ENCODE measurements at regions not wholly inside any gene's neighbourhood (a gene's known extent, or its start where the extent isn't known, plus 50 kb on each side); places are given as distances from the start of the nearest gene placed in this dataset.

GRCh38 chr13:103948426-103948825 lies 882.2 kb upstream of the SLC10A2 start:
- no peaks in the 10 kb centered on the region for H3K9me3 ChIP-seq
- no peaks in the 10 kb centered on the region for H3K27me3 ChIP-seq
- TF ChIP-seq CTCF (IDR thresholded peaks at IDR 0.05) (no peak), POLR2AphosphoS5 (IDR thresholded peaks at IDR 0.05; ENCODE audit: insufficient read depth in 1 of 2, low read depth in 1 of 2) (no peak), POLR2A (IDR thresholded peaks at IDR 0.05) (no peak)
- intact Hi-C loops (cut with DNase I), result no loop called here
- no peak overlapping the region for H3K27ac ChIP-seq
- no peaks in the 10 kb centered on the region for H3K4me1 ChIP-seq
- H3K36me3 ChIP-seq, result no peaks in the 10 kb centered on the region
- no peak overlapping the region for H3K4me3 ChIP-seq
- DNase-seq (ENCODE audit: extremely low spot score in 2 of 2), result no peak

GRCh38 chr13:103945836-103946235 lies 879.6 kb upstream of the SLC10A2 start:
- TF ChIP-seq POLR2A (IDR thresholded peaks at IDR 0.05) (no peak), POLR2AphosphoS5 (IDR thresholded peaks at IDR 0.05; ENCODE audit: insufficient read depth in 1 of 2, low read depth in 1 of 2) (no peak), CTCF (IDR thresholded peaks at IDR 0.05) (no peak)

GRCh38 chr13:103941506-103942140 lies 875.4 kb upstream of the SLC10A2 start:
- Histone ChIP-seq H3K36me3 (no peaks in the 10 kb centered on the region), H3K27ac (no peak overlapping the region), H3K9me3 (no peaks in the 10 kb centered on the region), H3K27me3 (no peaks in the 10 kb centered on the region), H3K4me3 (no peak overlapping the region), H3K4me1 (no peaks in the 10 kb centered on the region)
- no peak for DNase-seq (ENCODE audit: extremely low spot score in 2 of 2)
- TF ChIP-seq CTCF (IDR thresholded peaks at IDR 0.05), result no peak
- TF ChIP-seq POLR2AphosphoS5 (IDR thresholded peaks at IDR 0.05; ENCODE audit: insufficient read depth in 1 of 2, low read depth in 1 of 2), result no peak
- TF ChIP-seq POLR2A (IDR thresholded peaks at IDR 0.05), result no peak
- intact Hi-C loops (cut with DNase I), result no loop called here

More at GRCh38 chr13:103945836-103946235, 879.6 kb upstream of the SLC10A2 start:
- no peaks in the 10 kb centered on the region for H3K4me1 ChIP-seq
- H3K9me3 ChIP-seq, result no peaks in the 10 kb centered on the region
- H3K36me3 ChIP-seq, result no peaks in the 10 kb centered on the region
- no peak overlapping the region for H3K4me3 ChIP-seq
- intact Hi-C loops (cut with DNase I), result no loop called here
- no peak for DNase-seq (ENCODE audit: extremely low spot score in 2 of 2)
- H3K27ac ChIP-seq, result no peak overlapping the region
- no peaks in the 10 kb centered on the region for H3K27me3 ChIP-seq

GRCh38 chr13:103935117-103935516 lies 868.9 kb upstream of the SLC10A2 start:
- H3K9me3 ChIP-seq, result no peaks in the 10 kb centered on the region
- no peaks in the 10 kb centered on the region for H3K4me1 ChIP-seq
- no peaks in the 10 kb centered on the region for H3K36me3 ChIP-seq
- no peak for DNase-seq (ENCODE audit: extremely low spot score in 2 of 2)
- H3K4me3 ChIP-seq, result no peak overlapping the region
- intact Hi-C loops (cut with DNase I), result no loop called here
- H3K27ac ChIP-seq, result no peak overlapping the region
- TF ChIP-seq CTCF (IDR thresholded peaks at IDR 0.05) (no peak), POLR2AphosphoS5 (IDR thresholded peaks at IDR 0.05; ENCODE audit: insufficient read depth in 1 of 2, low read depth in 1 of 2) (no peak), POLR2A (IDR thresholded peaks at IDR 0.05) (no peak)
- H3K27me3 ChIP-seq, result no peaks in the 10 kb centered on the region

- Histone ChIP-seq H3K9me3 (no peaks in the 10 kb centered on the region), H3K4me3 (no peak overlapping the region), H3K4me1 (no peaks in the 10 kb centered on the region), H3K36me3 (no peaks in the 10 kb centered on the region), H3K27ac (no peak overlapping the region), H3K27me3 (no peaks in the 10 kb centered on the region)
- no peak for DNase-seq (ENCODE audit: extremely low spot score in 2 of 2)
- intact Hi-C loops (cut with DNase I), result no loop called here
- no peak for TF ChIP-seq POLR2A (IDR thresholded peaks at IDR 0.05)
- TF ChIP-seq POLR2AphosphoS5 (IDR thresholded peaks at IDR 0.05; ENCODE audit: insufficient read depth in 1 of 2, low read depth in 1 of 2), result no peak
- no peak for TF ChIP-seq CTCF (IDR thresholded peaks at IDR 0.05)
Measured at GRCh38 chr13:103931885-103932284, 865.7 kb upstream of the SLC10A2 start.

All from vagina (tissue), 2 donors.